Activated naive CD4-positive, alpha-beta T cell treated with anti-CD3 and anti-CD28 coated beads, Interleukin-2, amount 50 U/mL, for 16 hours (primary cell): ENCODE measurements at regions not wholly inside any gene's neighbourhood (a gene's known extent, or its start where the extent isn't known, plus 50 kb on each side); places are given as distances from the start of the nearest gene placed in this dataset.

Source experiments
- DNase-seq: peaks from one replicate; pipeline ENCODE4 v3.0.0-alpha.2; 2020

DNA sequence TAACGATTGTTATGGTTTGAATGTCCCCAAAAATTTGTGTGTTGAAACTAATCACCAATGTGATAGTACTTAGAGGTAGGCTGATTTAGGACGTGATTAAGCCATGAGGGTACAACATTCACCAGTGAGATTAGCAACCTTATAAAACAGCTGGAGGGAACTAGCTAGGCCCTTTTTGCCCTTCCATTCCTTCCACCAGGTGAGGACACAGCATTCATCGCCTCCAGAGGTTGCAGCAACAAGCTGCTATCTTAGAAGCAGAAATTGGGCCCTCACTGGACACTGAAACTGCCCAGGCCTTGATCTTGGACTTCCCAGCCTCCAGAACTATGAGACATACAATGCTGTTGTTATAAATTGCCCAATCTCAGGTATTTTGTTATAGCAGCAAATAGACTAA, 340.7 kb upstream of the JARID2 start:
- DNase-seq, result no peak

DNA sequence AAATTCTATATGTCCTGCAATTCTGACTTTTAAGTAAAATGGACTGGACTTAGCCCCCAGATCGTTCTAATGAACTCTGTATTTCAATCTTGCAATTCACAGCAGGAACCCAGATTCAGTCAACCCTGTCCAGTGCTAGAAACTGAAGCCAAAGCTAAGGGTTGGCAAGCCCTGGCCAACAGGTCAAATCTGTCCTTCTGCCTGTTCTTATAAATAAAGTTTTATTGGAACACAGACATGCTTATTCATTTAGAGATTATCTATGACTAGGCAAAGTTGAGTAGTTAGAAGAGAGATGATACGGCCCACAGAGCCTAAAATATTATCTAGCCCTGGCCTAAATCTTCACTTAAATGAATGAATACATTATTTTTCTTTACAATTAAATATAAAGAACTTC, 339.2 kb upstream of the JARID2 start:
- no peak for DNase-seq

DNA sequence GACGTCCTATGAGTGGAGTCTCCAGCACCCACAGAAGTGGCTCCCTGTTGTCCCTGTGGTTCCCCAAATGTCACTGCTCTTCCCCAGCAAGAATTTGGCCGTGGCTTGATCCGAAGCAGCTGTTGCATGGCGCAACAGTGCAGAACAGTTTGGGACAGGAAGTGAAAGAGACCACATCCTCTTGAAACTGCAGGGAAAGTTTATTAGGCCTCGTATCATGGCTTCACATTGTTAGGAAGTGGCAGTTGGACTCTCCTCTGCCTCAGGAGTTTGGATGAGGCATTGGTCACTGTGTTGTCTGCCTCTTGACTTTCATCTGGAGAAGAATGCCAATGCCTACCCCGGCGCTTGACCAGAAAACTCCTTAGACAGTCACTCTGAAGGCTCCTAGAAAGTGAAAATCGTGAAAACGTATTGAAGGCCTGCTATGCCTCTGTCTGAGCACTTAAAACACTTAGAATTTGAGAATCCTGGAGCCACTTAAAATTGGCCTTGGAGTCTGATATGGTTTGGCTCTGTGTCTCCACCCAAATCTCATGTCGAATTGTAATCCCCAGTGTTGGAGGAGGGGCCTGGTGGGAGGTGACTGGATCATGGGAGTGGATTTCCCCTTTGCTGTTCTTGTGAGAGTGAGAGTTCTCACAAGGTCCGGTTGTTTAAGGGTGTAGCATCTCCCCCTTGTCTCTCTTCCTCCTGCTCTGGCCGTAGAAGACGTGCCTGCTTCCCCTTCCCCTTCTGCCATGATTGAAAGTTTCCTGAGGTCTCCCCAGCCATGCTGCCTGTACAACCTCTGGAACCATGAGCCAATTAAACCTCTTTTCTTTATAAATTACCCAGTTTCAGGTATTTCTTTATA, 334.9 kb upstream of the JARID2 start:
- DNase-seq, result no peak

DNA sequence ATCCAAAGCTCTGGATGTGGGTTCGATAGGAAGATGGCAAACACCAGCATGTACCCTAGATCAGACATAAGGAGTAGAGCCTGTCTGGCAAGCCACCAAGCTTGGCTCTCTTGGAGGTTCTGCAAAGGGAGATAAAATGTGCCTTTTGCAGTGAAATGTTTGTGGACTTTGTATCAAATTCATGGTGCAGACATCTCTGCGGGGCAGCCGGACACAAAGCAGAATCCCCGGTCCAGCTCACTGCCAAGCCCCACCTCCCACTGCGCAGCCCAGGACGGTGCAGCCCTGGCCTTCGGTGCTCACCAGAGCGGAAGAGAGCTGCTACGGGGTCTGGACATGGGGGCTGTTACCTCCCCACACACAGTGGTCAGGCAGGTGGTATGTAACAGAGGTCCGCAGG, 333.6 kb upstream of the JARID2 start:
- no peak for DNase-seq

DNA sequence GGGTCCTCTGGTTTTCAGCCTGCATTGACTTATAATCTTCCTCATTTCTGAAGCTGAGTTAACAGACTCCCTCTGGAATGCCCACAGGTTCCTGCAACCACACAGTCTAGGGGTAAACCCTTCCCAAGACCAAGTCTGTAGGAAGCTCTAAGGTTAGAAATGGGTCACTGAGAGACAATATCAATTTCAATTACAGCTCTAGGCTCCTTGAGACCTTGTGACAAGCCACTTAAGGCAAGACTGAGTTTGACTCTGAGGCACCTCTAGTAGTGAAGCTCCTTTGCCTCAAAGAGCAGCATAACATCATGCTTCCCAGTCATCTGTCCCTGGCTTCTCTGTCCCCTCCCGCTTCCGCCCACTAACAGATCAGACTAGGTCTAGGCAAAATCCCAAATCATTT, 333.2 kb upstream of the JARID2 start:
- no peak for DNase-seq

DNA sequence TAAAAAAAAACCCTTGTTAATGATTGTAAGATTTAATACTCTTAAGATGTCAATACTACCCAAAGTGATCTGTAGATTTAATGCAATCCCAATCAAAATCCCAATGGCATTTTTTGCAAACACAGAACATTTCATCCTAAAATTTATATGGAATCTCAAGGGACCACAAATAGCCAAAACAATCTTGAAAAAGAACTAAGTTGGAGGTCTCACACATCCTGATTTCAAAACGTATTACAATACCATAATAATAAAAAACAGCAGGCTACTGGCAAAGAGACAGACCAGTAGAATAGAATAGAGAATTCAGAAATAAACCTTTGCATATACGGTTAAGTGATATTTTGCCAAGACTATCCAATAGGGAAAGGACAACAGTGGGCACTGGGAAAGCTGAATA, 331.9 kb upstream of the JARID2 start:
- no peak for DNase-seq

DNA sequence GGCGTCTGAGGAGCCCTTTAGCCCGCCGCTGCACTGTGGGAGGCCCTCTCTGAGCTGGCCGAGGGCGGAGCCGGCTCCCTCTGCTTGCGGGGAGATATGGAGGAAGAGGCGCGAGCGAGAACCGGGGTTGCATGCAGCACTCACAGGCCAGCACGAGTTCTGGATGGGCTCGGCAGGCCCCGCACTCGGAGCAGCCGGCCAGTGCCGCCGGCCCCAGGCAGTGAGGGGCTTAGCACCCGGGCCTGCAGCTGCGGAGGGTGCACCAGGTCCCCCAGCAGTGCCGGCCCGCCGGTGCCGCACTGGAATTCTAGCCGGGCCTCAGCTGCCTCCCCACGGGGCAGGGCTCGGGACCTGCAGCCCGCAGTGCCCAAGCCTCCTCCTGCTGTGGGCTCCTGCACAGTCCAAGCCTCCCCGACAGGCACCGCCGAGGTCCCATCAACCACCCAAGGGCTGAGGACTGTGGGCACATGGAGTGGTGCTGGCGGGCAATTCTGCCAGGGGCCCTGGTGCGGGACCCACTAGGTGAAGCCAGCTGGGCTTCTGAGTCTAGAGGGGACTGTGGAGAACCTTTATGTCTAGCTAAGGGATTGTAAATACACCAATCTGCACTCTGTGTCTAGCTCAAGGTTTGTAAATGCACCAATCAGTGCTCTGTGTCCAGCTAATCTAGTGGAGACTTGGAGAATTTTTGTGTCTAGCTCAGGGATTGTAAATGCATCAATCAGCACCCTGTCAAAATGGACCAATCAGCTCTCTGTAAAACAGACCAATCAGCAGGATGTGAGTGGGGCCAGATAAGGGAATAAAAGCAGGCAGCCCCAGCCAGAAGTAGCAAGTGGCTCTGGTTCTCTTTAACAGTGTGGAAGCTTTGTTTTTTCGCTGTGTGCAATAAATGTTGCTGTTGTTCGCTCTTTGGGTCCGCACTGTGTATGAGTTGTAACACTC, 329.7 kb upstream of the JARID2 start:
- DNase-seq, result no peak

DNA sequence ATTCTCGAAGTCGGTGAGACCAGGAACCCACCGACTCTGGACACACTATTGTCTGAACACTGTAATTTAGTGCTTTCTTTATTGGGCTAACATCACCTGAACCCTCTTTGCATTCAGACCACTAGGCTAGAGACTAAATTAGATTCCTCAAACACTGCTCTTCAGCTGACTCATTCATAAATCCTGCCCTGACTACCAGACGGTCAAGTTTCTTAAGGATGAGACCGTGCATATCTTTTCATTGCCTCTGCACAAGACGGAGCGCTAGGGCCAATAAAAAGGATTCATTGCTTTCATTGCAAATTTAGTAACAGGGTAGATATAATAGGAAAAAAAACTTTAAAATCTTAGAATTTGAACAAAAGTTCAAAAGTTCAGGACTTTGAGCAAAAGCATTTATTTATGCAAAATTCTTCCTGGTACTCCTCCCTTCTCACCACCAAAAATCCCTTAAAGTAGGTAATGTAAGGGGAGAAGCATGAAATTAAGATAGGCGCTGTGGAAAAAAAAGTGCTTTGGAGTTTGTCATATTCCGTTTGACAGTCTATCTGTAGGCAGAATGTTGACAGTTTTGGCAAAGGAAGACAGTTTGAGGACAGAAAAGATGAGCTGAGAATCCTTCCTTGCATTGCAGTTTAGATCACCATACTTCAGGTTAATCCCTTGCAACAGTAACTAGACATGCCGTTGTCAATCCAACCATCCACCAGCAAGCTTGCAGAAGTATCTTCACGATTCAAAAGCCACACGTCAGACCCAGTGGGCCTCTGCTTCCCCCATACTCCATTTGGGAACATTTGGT, 328.6 kb upstream of the JARID2 start:
- DNase-seq, result no peak

DNA sequence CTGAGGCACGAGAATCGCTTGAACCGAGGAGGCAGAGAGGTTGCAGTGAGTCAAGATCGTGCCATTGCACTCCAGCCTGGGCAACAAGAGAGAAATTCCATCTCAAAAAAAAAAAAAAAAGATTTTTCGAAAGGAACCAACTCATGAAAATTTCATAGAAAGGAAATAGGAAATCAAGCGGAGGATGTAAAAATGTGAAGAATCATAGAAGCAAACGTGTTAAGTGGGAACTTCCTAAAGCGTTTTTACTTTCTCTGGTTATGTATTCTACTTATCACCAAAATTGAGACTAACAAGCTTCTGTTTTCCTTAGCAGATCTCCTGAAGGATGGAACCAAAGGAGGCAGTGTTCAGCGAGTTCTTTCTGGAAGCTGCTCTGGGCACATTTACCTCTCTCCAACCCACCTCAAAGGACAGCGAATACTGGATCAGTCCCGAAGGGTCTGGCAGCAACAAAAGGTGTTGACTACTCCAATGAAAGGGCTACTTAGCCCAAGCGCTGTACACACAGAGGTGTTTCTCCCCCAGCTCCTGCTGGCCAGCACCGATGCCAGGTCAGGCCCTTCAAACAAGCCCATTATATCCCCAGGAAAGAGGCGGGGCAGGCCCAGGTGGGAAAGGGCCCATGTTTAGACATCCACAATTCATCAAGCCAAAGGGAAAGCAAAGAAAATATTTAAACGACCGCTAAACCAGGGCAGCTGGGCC, 327.5 kb upstream of the JARID2 start:
- no peak for DNase-seq

DNA sequence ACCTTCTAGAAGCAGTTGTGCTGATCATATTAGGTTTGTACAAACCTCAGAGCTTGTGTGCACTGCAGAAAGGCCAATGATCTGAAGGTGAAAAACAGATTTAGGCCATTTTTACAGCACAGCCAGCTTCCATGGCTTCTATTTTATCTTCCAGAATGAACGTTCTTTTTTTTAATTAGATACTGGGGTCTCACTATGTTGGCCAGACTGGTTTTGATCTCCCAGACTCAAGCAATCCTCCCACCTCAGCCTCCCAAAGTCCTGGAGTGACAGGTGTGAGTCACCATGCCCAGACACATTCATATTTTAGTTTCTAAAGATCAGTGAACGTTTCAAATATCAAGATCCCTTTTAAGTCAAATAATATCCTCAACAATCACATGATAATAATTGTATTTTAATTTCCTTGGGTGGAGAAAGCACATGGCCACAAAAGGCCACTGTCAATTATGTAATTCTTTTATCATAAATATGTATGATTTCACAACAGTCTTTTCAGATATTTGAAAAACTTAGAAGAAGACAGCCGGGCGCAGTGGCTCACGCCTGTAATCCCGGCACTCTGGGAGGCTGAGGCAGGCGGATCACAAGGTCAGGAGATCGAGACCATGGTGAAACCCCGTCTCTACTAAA, 326.7 kb upstream of the JARID2 start:
- DNase-seq, result no peak

DNA sequence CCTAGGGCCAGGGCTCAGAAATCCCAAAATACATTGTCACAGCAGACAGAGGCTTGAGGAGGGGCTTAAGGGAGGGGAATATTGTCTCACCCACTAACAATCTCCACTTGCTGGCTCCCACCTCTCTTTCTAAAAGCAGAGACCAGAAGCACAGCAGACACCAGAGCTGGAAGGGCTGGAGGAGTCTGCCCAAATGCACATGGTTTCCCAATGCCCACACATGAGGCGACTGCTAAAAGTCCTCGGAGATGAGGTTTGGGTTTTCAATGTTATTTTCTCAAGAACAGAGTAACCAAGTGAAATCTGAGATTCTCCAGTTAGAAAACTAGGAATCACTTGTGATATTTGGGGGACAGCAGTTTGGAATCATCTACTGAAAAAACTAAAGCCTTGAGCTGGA, 325.6 kb upstream of the JARID2 start:
- DNase-seq, result no peak

DNA sequence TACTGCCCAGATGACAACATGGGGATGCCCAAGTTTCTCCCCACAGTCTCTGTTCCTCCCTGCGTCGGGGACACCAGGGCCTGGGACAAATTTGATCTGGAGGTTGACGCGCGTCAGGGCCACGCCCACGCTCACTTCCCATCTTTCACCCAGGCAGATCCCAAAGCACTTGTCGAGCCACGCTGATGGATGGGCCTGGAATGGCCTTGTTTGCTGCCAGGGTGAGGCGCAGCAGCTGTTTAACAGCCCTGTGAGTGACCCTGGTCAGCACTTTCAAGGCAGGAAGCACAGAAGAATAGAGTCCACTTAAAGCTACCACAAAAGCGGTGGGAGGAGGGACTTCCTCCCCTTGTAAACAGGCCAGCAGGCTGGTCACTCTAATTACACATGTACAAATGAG, 324.7 kb upstream of the JARID2 start:
- no peak for DNase-seq

DNA sequence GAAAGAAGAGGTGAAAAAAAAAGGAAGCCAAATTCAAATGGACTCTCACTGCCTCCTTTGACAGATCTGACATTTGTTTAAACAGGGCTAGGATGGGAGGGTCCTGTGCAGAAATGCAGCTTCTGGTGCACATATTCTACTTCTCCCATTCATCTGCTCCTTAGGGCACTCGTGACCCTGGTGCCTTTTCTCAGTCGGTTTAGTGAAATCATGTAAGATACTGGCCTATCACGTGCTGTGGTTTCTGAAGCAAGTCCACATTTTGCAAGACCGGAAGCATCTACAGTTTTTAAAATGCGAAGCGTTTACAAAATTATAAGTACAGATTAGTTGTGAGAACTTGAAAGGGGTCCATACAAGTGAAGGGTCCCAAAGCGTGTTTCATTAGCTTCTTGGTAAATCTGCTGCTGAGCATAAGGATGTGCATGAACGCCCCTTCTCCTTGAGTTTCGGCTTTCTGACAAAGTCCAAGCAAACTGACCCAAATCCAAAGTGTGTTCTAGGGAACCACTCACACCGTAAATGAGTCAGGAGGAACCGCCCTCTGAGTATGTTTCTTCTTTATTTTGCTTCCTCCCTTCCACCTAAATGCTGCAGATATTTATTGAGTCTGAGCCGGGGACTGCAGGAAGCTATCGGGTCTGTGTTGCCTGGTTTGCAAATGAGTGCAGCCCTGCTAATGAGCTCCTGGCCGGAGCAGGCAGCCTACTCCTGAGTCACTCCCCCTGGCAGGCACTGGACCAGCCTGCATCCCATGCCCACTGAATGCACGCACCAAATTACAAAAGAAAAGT, 323.8 kb upstream of the JARID2 start:
- DNase-seq, result no peak

DNA sequence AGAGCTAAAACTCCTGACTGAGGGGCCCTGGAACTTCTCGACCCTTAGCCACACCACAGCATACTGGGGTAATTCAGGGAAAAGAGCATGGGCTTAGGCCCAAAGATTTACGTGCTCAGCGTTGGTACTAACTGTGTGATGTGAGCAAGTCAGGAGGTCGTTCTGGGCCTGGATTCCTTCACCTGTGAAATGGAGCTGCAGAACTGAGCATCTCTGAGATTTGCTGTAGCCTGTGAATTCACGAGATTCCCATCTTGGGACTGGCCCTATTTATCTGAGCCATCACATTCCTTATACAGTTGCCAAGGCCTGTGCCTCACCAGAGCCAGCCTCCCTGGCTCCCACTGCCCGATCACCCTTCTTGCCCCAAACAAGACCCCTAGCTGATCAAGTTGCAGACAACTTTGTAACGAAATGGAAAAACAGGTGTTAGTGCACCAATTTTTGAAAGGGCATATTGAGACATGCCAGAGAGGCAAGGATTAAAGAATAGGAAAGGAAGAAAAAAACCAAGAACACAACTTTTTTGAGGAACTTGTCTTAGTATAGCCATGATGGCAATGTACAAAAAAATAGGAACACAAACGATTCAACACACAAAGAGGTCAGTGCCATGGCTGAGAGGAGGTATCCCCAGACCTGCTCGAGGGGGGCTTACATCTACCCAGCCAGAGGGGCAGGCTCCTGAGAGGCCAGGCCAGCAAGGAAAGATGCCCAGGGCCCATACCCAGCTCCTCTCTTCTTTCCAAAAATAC, 323.0 kb upstream of the JARID2 start:
- no peak for DNase-seq

DNA sequence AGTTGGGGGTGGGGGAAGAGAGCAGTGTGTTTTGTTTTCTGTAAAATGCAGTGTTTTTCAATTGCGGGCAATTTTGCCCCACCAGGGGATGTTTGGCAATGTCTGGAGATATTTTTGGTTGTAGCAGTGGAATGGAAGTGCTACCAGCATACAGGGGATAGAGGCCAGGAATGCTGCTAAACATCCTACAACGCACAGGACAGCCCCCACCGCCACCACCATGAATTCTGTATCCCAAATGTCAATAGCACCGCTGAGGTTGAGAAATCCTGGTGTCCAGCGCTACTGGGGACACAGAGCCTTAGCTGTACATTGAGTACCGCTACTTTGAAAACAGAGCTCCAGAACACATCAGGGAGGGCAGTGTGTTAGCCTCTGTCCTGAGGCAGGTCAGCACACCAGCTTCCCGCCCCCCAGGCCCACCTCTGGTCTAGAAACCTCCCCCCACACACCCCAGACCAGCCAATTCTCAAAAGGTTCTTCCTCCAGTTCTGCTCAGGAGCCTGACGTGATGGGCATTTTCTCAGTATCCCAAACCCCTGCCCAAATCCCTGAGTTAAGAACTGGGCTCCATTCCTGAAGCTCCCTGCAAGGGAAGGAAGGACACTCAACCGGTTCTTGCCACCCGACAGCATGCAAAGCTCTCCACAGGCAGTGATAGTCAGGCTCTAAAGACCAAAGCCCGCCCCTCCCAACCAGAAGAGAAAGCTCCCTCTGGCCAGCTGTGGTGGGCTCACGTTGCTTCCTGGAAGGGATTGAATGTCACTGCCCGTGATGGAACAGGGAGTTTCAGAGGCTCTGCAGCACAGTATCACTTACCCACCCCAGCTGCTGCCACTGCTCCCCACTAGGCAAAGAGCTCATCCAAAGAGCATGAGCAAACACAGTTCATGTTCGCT, 321.5 kb upstream of the JARID2 start:
- DNase-seq, result no peak

DNA sequence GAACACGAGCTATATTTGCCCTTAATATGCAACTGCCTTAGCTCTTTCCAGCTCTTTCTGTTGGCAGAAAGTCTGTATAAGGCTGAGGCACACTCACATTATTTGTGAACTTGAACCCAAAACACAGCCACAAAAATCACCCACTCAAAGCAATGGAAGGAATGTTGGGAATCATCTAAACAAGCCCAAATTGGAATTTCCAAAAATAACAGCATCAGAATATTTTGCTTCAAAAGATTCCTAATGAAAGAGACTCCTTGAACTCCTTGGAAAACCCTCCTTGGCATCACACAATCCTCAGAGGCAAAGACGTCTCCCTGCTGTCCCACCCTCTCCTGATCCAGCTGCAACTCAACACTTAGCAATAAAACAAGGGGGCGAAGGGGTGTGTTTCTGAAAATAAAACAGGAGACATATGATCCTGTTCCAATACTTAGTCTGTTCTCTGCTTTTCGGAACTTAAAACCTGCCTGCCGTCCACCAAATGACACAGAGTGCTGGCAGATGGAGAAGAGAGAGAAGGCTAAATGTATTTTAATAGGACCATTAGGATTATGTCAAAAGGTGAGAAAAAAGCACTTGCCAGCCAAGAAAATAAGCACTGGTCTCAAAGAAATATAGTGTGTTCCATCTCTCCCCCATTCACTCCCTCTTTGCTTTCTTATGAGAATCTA, 320.7 kb upstream of the JARID2 start:
- DNase-seq, result no peak

DNA sequence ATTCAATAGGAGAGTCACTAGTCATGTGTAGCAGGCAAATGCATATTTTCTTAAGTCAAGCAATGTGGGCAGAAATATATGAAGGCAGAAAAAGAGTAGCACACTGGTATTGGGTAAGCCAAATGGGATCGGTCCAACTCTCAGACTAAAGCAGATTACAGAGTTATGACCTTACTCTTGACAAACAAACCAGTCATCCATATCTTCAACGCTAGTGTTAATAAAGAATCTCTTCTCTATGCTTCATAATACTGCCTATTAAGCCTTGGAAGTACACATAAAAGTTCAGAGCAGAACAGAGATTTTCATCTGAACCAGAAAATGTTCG, 320.2 kb upstream of the JARID2 start:
- DNase-seq, result no peak

DNA sequence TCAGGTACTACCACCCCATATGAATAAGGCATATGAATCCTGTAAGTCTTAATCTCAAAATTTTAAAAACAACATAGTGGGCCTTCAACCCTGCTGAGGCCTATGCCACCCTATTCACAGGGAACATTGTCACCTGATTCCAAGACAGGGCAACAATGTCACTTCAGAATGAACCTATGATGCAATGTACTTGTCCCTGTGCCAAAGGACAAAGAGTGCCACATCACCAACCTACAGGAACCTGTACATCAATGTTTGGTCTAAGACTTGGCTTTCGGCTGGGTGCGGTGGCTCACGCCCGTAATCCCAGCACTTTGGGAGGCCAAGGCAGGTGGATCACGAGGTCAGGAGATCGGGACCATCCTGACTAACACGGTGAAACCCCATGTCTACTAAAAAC, 318.5 kb upstream of the JARID2 start:
- DNase-seq, result no peak

DNA sequence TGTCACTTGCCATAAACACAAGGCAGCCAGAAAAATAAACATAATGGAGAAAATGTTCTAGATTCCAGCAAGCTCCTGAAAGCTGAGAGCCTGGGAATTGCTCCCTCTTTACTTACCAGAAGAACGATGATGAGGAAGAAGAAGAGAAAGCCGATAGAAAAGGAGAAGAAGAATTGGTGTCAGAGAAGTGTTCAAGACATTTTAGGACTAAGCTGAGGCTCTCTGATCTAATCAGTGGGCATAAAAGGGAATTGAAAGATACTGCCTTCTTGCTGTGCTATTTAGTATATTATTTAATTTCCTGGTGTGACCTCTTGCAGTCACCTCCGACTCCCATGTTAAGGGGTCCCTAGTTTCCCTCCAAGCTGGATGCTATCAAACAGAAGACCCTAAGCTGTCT, 316.6 kb upstream of the JARID2 start:
- DNase-seq, result no peak
